ENCODE measurements at regions not wholly inside any gene's neighbourhood (a gene's known extent, or its start where the extent isn't known, plus 50 kb on each side); places are given as distances from the start of the nearest gene placed in this dataset.

GRCh38 chr7:10759120-10759519 lies 214.6 kb upstream of the PHF14 start:
- TF ChIP-seq EP300 (conservative IDR thresholded peaks at IDR 0.05; ENCODE audit: poor library complexity, severe bottlenecking) (no peak), CTCF (IDR thresholded peaks at IDR 0.05; ENCODE audit: poor library complexity, severe bottlenecking) (no peak), POLR2AphosphoS5 (IDR thresholded peaks at IDR 0.05) (no peak), EZH2 (IDR thresholded peaks at IDR 0.05; ENCODE audit: borderline replicate concordance, insufficient read depth, low read length, poor library complexity, severe bottlenecking) (no peak)

Measured in neural cell (in vitro differentiated cells).